Gastroesophageal sphincter (tissue), 4 donors: ENCODE measurements at regions not wholly inside any gene's neighbourhood (a gene's known extent, or its start where the extent isn't known, plus 50 kb on each side); places are given as distances from the start of the nearest gene placed in this dataset.

Experiments
- ATAC-seq: fragments of 150-250 bp; one replicate; pipeline ENCODE4 v1.9.1; 2016; ENCODE audit warnings: mild to moderate bottlenecking, moderate library complexity
- H3K27ac ChIP-seq, 4 donors: fragments of 200-600 bp; sonication (generic) in 3 of 4; 1 replicate in 3 of 4; 2 replicates in 1 of 4; pipeline ENCODE4 v1.5.1; 2016 to 2019
- H3K27me3 ChIP-seq: fragments of 200-600 bp; sonication (generic); one replicate; pipeline ENCODE4 v1.5.1; 2019
- H3K36me3 ChIP-seq, 2 donors: fragments of 200-600 bp; sonication (generic); one replicate each; pipeline ENCODE4 v1.5.1; 2019; ENCODE audit warnings: control low read depth in 1 of 2
- H3K4me1 ChIP-seq, 3 donors: fragments of 200-600 bp; sonication (generic); 1 replicate in 2 of 3; 2 replicates in 1 of 3; pipeline ENCODE4 v1.5.1; 2016 to 2019; ENCODE audit warnings: control low read depth in 2 of 3
- H3K4me3 ChIP-seq, 2 donors: fragments of 200-600 bp; sonication (generic); one replicate each; pipeline ENCODE4 v1.5.1; 2019; ENCODE audit warnings: mild to moderate bottlenecking in 1 of 2, moderate library complexity in 1 of 2
- H3K9me3 ChIP-seq, 3 donors: fragments of 200-600 bp; sonication (generic); one replicate each; pipeline ENCODE4 v1.5.1; 2017 to 2019; ENCODE audit warnings: control low read depth in 2 of 3
- EP300 ChIP-seq: sonication (generic); formaldehyde crosslinking; IDR thresholded peaks from one replicate; pipeline ENCODE4 v1.6.1; 2017; ENCODE audit warnings: antibody characterized with exemption, mild to moderate bottlenecking
- POLR2A ChIP-seq, 2 donors: fragments of 450-650 bp; IDR thresholded peaks; one replicate each; pipeline ENCODE4 v1.6.1; 2017; ENCODE audit warnings: antibody characterized with exemption in 2 of 2, mild to moderate bottlenecking in 2 of 2, moderate library complexity in 1 of 2
- POLR2AphosphoS5 ChIP-seq: sonication (generic); formaldehyde crosslinking; IDR thresholded peaks from one replicate; pipeline ENCODE4 v1.6.1; 2017; ENCODE audit warnings: antibody characterized with exemption
- WGBS, 2 donors: methylation state at CpG; one replicate each; pipeline ENCODE4 v1.1.5; 2018; ENCODE audit warnings: low coverage in 1 of 2; 5-methylcytosine and 5-hydroxymethylcytosine counted together
- TF ChIP-seq, protein P1 (sequence below), 4 experiments: fragments of 200-600 bp in 2 of 4; fragments of 450-650 bp in 2 of 4; sonication (generic) in 1 of 4; IDR thresholded peaks; one replicate each; pipeline ENCODE4 v1.5.1; 2017 to 2019; ENCODE audit warnings: antibody characterized with exemption in 4 of 4, mild to moderate bottlenecking in 2 of 4, moderate library complexity in 2 of 4

DNA sequence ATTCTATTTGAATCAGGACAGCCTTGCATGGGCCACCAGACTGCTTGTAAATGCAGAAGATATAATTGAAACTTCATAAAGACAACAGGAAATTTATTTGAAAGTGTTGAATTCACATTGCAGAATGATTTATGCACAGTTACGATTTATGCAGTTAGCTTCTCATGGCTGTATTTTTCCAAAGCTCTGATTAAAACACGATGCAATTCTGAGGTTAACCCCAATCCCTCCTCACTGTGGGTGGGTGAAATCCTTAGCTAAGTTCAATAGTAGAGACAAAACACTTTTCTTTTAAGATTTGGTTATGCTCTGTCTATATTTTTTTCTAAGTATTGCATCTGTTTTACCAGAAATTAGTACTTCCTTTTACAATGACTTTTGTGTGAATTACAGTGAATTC, 728.8 kb upstream of the IGFBP3 start:
- H3K9me3 ChIP-seq: no peaks in the 10 kb centered on the region
- 43 to 44% methylated on average over 2 of the region's 2 CpGs for WGBS, 2 donors
- no peak for ATAC-seq
- H3K4me1 ChIP-seq: no peaks in the 10 kb centered on the region
- H3K4me3 ChIP-seq: no peak overlapping the region
- TF ChIP-seq POLR2AphosphoS5 (no peak), EP300 (no peak), POLR2A (IDR thresholded peaks at IDR 0.05) (no peak)
- TF ChIP-seq, protein P1, sequence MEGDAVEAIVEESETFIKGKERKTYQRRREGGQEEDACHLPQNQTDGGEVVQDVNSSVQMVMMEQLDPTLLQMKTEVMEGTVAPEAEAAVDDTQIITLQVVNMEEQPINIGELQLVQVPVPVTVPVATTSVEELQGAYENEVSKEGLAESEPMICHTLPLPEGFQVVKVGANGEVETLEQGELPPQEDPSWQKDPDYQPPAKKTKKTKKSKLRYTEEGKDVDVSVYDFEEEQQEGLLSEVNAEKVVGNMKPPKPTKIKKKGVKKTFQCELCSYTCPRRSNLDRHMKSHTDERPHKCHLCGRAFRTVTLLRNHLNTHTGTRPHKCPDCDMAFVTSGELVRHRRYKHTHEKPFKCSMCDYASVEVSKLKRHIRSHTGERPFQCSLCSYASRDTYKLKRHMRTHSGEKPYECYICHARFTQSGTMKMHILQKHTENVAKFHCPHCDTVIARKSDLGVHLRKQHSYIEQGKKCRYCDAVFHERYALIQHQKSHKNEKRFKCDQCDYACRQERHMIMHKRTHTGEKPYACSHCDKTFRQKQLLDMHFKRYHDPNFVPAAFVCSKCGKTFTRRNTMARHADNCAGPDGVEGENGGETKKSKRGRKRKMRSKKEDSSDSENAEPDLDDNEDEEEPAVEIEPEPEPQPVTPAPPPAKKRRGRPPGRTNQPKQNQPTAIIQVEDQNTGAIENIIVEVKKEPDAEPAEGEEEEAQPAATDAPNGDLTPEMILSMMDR (IDR thresholded peaks at IDR 0.05): no peak
- H3K36me3 ChIP-seq: no peaks in the 10 kb centered on the region
- H3K27me3 ChIP-seq: no peaks in the 10 kb centered on the region
- no peak overlapping the region for H3K27ac ChIP-seq

DNA sequence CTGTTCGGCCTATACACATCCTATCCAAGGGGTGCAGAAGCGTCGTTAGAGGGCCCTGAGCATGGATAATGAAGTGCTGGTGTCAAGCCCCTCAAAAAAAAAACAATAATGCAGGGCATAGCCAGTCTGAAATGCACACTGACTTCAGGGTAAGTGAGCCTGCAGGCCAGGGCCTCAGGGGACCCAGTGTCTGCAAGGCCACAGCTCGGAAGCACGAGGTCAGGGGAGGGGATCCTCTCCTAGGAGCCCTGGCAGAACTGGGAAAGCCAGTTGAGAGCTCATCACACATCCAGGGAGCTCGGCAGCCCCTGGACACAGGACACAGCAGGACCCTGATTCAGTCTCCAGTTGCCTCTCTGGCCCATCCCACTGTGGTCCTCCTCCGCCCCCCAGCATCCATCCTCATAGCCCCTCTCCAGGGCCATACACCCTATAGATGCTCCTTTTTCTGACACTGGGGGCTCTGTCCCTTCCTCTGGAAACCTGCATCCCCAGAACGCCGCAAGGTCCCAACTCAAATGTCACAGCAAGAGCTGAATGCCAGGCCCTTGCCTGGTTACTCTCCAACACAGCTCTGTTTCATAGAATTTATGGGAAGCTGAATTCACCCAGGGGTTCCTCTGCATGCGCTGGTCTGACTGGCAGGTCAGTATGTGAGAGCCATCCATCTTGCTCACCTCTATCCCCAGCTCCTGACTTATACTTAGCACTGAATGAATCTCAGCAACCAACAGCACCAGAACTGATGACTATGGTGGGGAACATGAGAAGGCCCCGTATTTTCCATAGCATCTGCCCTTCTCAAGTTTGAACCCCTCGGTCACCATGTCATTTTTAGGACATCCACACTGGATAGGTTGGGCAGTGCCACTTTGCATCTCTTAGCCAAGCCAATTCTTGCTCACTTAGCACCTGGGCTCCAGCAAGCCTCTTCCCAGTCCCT, 717.0 kb upstream of the IGFBP3 start:
- H3K27ac ChIP-seq: no peak overlapping the region
- no peaks in the 10 kb centered on the region for H3K4me1 ChIP-seq
- H3K36me3 ChIP-seq: no peaks in the 10 kb centered on the region
- H3K9me3 ChIP-seq: no peaks in the 10 kb centered on the region
- no peak for TF ChIP-seq POLR2A (IDR thresholded peaks at IDR 0.05)
- TF ChIP-seq POLR2AphosphoS5: no peak
- TF ChIP-seq, protein P1 (IDR thresholded peaks at IDR 0.05): no peak
- no peak for TF ChIP-seq EP300
- H3K27me3 ChIP-seq: no peaks in the 10 kb centered on the region
- no peak overlapping the region for H3K4me3 ChIP-seq
- no peak for ATAC-seq
- WGBS, 2 donors: 73 to 85% methylated on average over 3 to 9 of the region's 12 CpGs

DNA sequence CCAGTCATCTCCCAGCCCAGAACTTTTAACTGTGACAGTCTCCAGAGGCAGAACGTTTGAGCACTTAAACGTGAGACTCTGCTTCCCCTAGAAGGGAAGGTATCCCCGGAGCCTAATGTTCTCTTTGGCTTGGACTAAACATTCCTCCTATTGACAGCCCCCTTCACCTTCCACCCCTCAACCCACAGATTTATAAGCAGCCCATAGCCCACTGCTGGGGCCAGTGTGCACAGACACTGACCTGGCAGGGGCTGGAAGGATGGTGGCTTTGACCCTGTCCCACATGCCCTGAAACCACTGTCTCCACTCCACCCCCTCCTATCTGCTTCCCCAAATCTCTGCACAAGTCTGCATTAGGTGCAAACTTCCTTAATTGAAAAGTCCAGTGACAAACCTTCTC, 715.0 kb upstream of the IGFBP3 start:
- no peak overlapping the region for H3K4me3 ChIP-seq
- H3K9me3 ChIP-seq: no peaks in the 10 kb centered on the region
- no peak overlapping the region for H3K27ac ChIP-seq
- ATAC-seq: no peak
- 79% methylated on average over 3 of the region's 3 CpGs; no CpG with 5 or more reads in 1 of the 2 donors for WGBS, 2 donors
- no peaks in the 10 kb centered on the region for H3K4me1 ChIP-seq
- no peaks in the 10 kb centered on the region for H3K36me3 ChIP-seq
- no peaks in the 10 kb centered on the region for H3K27me3 ChIP-seq
- TF ChIP-seq POLR2AphosphoS5: no peak
- TF ChIP-seq, protein P1 (IDR thresholded peaks at IDR 0.05): no peak
- TF ChIP-seq EP300: no peak
- TF ChIP-seq POLR2A (IDR thresholded peaks at IDR 0.05): no peak

DNA sequence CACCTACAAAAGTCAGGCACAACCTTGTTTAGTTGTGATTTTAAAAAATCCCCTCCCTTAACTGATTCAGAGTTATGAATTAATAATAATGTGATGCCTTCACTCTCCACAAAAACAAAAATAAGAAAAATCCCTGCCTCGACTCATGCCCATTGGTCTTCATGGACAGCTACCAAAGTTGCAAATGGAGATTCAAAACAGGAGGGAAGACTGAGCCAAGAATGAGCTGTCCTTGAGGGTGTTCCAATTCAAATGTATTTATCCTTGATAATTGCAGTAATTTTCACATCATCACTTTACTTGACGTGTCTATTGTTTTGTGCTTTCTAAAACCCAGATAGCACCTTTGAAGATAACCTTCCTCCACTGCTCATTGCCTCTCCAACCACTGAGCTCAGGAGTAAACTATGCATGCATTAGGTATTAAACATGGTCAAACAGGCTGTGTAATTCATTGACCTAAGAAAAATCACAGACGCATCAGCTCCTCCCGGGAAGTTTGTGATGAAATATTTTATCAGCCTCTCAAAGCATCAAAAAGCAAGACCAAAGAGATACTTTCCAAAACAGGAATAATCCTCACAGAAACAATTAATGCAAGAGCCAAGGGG, 712.7 kb upstream of the IGFBP3 start:
- ATAC-seq: no peak
- 62 to 90% methylated on average over 1 to 4 of the region's 4 CpGs for WGBS, 2 donors
- no peak for TF ChIP-seq EP300
- TF ChIP-seq POLR2A (IDR thresholded peaks at IDR 0.05): no peak
- TF ChIP-seq, protein P1 (IDR thresholded peaks at IDR 0.05): no peak
- TF ChIP-seq POLR2AphosphoS5: no peak

More for the DNA sequence above, 712.7 kb upstream of the IGFBP3 start:
- Histone ChIP-seq H3K27me3 (no peaks in the 10 kb centered on the region), H3K4me3 (no peak overlapping the region), H3K9me3 (no peaks in the 10 kb centered on the region), H3K27ac (no peak overlapping the region), H3K36me3 (no peaks in the 10 kb centered on the region), H3K4me1 (no peaks in the 10 kb centered on the region)
